Tibial nerve (tissue), 4 donors: ENCODE measurements at regions not wholly inside any gene's neighbourhood (a gene's known extent, or its start where the extent isn't known, plus 50 kb on each side); places are given as distances from the start of the nearest gene placed in this dataset.

ENCODE experiments used
- EP300 ChIP-seq, 2 donors: sonication (generic); formaldehyde crosslinking; IDR thresholded peaks; one replicate each; pipeline ENCODE4 v1.6.1; 2017; ENCODE audit warnings: antibody characterized with exemption in 2 of 2, mild to moderate bottlenecking in 1 of 2
- POLR2A ChIP-seq, 2 donors: fragments of 450-650 bp; IDR thresholded peaks; one replicate each; pipeline ENCODE4 v1.6.1; 2017; ENCODE audit warnings: antibody characterized with exemption in 2 of 2, mild to moderate bottlenecking in 2 of 2, moderate library complexity in 2 of 2
- TF ChIP-seq, protein P1 (sequence below), 5 experiments: fragments of 200-600 bp in 3 of 5; fragments of 450-650 bp in 2 of 5; sonication (generic) in 3 of 5; IDR thresholded peaks; one replicate each; pipeline ENCODE4 v1.5.1; 2016 to 2019; ENCODE audit warnings: antibody characterized with exemption in 5 of 5, mild to moderate bottlenecking in 3 of 5, moderate library complexity in 2 of 5

DNA sequence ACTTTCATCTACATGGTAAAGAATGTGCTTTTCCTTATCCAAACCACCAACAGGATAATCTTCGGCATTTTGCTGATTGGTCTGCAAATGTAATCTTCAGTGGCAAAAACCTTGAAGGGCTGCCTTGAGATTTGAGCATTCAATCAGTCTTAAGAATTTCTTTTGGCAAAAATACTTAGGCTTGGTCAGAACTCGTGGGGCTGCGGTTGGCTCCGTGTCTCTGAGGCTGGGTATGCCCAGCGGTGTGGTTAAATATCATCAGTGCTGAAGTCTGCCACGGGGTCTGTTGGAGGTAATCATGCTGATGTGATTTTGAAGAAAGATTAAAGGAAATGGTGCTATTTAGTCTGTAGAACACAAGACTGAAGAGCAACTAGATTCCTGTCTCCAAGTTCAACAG lies 262.6 kb downstream of the EN1 start:
- TF ChIP-seq, protein P1, sequence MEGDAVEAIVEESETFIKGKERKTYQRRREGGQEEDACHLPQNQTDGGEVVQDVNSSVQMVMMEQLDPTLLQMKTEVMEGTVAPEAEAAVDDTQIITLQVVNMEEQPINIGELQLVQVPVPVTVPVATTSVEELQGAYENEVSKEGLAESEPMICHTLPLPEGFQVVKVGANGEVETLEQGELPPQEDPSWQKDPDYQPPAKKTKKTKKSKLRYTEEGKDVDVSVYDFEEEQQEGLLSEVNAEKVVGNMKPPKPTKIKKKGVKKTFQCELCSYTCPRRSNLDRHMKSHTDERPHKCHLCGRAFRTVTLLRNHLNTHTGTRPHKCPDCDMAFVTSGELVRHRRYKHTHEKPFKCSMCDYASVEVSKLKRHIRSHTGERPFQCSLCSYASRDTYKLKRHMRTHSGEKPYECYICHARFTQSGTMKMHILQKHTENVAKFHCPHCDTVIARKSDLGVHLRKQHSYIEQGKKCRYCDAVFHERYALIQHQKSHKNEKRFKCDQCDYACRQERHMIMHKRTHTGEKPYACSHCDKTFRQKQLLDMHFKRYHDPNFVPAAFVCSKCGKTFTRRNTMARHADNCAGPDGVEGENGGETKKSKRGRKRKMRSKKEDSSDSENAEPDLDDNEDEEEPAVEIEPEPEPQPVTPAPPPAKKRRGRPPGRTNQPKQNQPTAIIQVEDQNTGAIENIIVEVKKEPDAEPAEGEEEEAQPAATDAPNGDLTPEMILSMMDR (IDR thresholded peaks at IDR 0.05), result no peak
- no peak for TF ChIP-seq POLR2A (IDR thresholded peaks at IDR 0.05)
- TF ChIP-seq EP300 (IDR thresholded peaks at IDR 0.05), result no peak
